ENCODE measurements at regions not wholly inside any gene's neighbourhood (a gene's known extent, or its start where the extent isn't known, plus 50 kb on each side); places are given as distances from the start of the nearest gene placed in this dataset.

DNA sequence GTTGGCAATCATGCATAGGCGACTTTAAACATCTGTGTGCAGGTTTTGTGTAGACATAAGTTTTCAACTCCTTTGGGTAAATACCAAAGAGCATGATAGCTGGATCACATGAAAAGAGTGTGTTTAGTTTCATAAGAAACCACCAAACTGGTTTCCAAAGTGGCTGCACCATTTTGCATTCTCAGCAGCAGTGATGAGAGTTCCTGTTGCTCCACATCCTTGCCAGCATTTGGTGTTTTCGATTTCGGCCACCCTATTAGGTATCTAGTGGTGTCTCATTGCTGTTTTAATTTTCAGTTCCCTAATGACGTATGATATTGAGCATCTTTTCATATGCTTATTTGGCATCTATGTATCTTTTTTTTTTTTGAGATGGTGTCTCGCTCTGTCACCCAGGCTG, 62.8 kb upstream of the CCND1 start:
- no peaks in the 10 kb centered on the region for H3K79me2 ChIP-seq (ENCODE audit: control insufficient read depth, insufficient read depth, low read length)

DNA sequence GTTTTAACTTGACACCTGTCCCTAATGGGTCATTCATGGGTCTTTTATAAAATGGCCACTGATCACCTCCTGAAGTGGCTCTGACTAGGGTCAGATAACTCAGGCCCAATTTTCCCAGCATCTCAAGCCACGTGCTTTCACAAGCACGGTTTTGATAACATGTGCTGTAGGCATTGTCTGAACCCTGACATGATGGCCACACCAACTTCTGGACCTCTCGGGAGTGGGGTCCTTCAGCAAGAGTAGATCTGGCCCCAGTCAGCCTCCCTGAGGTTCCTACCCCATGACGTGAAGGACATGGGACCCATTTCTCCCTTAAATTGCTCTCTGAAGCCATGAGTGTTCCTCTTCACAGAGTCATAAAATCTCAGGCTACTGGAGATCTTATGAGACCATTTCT, 60.4 kb upstream of the CCND1 start:
- no peaks in the 10 kb centered on the region for H3K79me2 ChIP-seq (ENCODE audit: control insufficient read depth, insufficient read depth, low read length)

More for the DNA sequence above, 62.8 kb upstream of the CCND1 start:
- Histone ChIP-seq H3K27me3 (ENCODE audit: insufficient read depth, low read length, poor library complexity) (no peaks in the 10 kb centered on the region), H2AK5ac (ENCODE audit: low read length) (no peak overlapping the region), H3K4me1 (ENCODE audit: control insufficient read depth, low read depth, low read length) (no peaks in the 10 kb centered on the region), H2BK120ac (ENCODE audit: low read depth, low read length) (no peak overlapping the region), H3K4me3 (ENCODE audit: low read length) (no peak overlapping the region), H2BK15ac (replicated peaks; ENCODE audit: low read depth) (no peak overlapping the region), H3K9ac (ENCODE audit: low read length) (no peak overlapping the region), H4K8ac (ENCODE audit: low read depth, low read length) (no peak overlapping the region), H3K56ac (ENCODE audit: low read length) (no peak overlapping the region), H3K4ac (ENCODE audit: low read depth, low read length) (no peak overlapping the region), H3K23ac (ENCODE audit: low read length) (no peak overlapping the region), H4K5ac (ENCODE audit: low read length) (no peak overlapping the region), H2BK5ac (ENCODE audit: low read length) (no peak overlapping the region), H3K36me3 (ENCODE audit: control insufficient read depth, insufficient read depth, low read length) (no peaks in the 10 kb centered on the region), H3K27ac (ENCODE audit: low read depth, low read length) (no peak overlapping the region), H3K4me2 (ENCODE audit: low read length) (no peak overlapping the region), H3K79me1 (ENCODE audit: low read length) (no peaks in the 10 kb centered on the region), H3K18ac (ENCODE audit: low read length) (no peak overlapping the region)
- WGBS (ENCODE audit: extremely low coverage, insufficient coverage, low lambda C conversion rate): no CpG with 5 or more reads among the region's 5 CpGs
- DNase-seq: no peak

DNA sequence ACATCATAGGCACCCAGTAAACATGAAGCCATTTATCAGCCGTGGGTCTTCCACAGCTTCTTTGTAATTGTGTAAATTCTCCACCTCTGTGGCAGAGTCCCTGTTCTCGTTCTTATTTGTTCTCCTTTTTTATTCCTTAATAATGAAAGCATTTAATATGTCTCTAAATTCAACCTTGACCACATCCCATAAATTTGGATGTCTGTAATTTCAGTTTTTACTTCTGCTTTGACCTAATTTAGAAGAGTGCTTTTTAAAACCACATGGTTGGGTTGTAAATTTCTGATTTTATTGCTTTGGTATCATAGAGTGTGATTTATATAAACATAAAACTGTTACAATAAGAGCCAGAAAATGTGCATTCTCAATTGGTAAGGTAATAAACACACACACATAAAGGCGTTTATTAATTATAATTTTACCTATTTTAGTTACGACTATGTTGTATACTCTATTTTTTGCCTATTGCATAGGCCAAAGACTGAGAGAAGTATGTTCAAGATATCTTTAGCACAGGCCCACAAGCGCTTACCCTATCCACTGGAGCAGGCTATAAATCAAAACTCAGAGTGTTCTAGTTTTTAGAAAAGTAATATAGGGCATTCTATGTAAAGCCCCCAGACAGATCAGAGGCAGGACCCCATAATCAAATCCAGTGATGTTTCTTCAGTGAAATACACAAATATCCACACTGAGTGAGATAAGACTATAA, 58.0 kb upstream of the CCND1 start:
- Histone ChIP-seq H3K4me2 (ENCODE audit: low read length) (no peak overlapping the region), H3K27me3 (ENCODE audit: insufficient read depth, low read length, poor library complexity) (no peaks in the 10 kb centered on the region), H3K23ac (ENCODE audit: low read length) (no peak overlapping the region), H3K18ac (ENCODE audit: low read length) (no peak overlapping the region), H2BK15ac (replicated peaks; ENCODE audit: low read depth) (no peak overlapping the region), H2BK120ac (ENCODE audit: low read depth, low read length) (no peak overlapping the region), H4K5ac (ENCODE audit: low read length) (no peak overlapping the region), H2BK5ac (ENCODE audit: low read length) (no peak overlapping the region), H3K4ac (ENCODE audit: low read depth, low read length) (no peak overlapping the region), H3K9ac (ENCODE audit: low read length) (no peak overlapping the region), H4K8ac (ENCODE audit: low read depth, low read length) (no peak overlapping the region), H3K36me3 (ENCODE audit: control insufficient read depth, insufficient read depth, low read length) (no peaks in the 10 kb centered on the region), H3K79me2 (ENCODE audit: control insufficient read depth, insufficient read depth, low read length) (no peaks in the 10 kb centered on the region), H3K4me3 (ENCODE audit: low read length) (no peak overlapping the region), H3K79me1 (ENCODE audit: low read length) (no peaks in the 10 kb centered on the region), H3K27ac (ENCODE audit: low read depth, low read length) (no peak overlapping the region), H3K4me1 (ENCODE audit: control insufficient read depth, low read depth, low read length) (no peaks in the 10 kb centered on the region), H2AK5ac (ENCODE audit: low read length) (no peak overlapping the region), H3K56ac (ENCODE audit: low read length) (no peak overlapping the region)
- no peak for DNase-seq
- no CpG with 5 or more reads among the region's 5 CpGs for WGBS (ENCODE audit: extremely low coverage, insufficient coverage, low lambda C conversion rate)

More for the DNA sequence above, 60.4 kb upstream of the CCND1 start:
- DNase-seq: no peak
- Histone ChIP-seq H2BK120ac (ENCODE audit: low read depth, low read length) (no peak overlapping the region), H3K18ac (ENCODE audit: low read length) (no peak overlapping the region), H3K4me1 (ENCODE audit: control insufficient read depth, low read depth, low read length) (no peaks in the 10 kb centered on the region), H3K36me3 (ENCODE audit: control insufficient read depth, insufficient read depth, low read length) (no peaks in the 10 kb centered on the region), H4K5ac (ENCODE audit: low read length) (no peak overlapping the region), H3K56ac (ENCODE audit: low read length) (no peak overlapping the region), H3K27me3 (ENCODE audit: insufficient read depth, low read length, poor library complexity) (no peaks in the 10 kb centered on the region), H3K9ac (ENCODE audit: low read length) (no peak overlapping the region), H3K79me1 (ENCODE audit: low read length) (no peaks in the 10 kb centered on the region), H3K4ac (ENCODE audit: low read depth, low read length) (no peak overlapping the region), H2AK5ac (ENCODE audit: low read length) (no peak overlapping the region), H3K23ac (ENCODE audit: low read length) (no peak overlapping the region), H3K27ac (ENCODE audit: low read depth, low read length) (no peak overlapping the region), H2BK5ac (ENCODE audit: low read length) (no peak overlapping the region), H3K4me3 (ENCODE audit: low read length) (no peak overlapping the region), H4K8ac (ENCODE audit: low read depth, low read length) (no peak overlapping the region), H2BK15ac (replicated peaks; ENCODE audit: low read depth) (no peak overlapping the region), H3K4me2 (ENCODE audit: low read length) (no peak overlapping the region)
- WGBS (ENCODE audit: extremely low coverage, insufficient coverage, low lambda C conversion rate): no CpG with 5 or more reads among the region's 4 CpGs

DNA sequence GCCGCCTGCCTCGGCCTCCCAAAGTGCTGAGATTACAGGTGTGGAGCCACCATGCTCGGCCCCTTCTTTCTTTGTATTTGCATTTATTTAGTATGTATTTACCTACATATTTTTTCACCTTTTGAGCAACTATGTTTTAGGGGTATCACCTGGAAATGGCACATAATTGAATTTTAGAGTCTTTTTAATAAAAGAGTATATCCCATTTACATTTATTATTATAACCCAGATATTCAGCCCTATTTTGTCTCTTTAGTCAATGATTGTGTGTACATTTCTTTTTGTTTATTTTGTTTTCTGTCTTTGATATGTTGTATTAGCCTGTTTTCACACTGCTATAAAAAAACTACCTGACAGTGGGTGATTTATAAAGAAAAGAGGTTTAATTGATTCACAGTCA, 56.8 kb upstream of the CCND1 start:
- no peak for DNase-seq
- WGBS (ENCODE audit: extremely low coverage, insufficient coverage, low lambda C conversion rate): no CpG with 5 or more reads among the region's 3 CpGs
- Histone ChIP-seq H3K56ac (ENCODE audit: low read length) (no peak overlapping the region), H3K18ac (ENCODE audit: low read length) (no peak overlapping the region), H3K27ac (ENCODE audit: low read depth, low read length) (no peak overlapping the region), H2BK15ac (replicated peaks; ENCODE audit: low read depth) (no peak overlapping the region), H3K27me3 (ENCODE audit: insufficient read depth, low read length, poor library complexity) (no peaks in the 10 kb centered on the region), H3K79me1 (ENCODE audit: low read length) (no peaks in the 10 kb centered on the region), H3K79me2 (ENCODE audit: control insufficient read depth, insufficient read depth, low read length) (no peaks in the 10 kb centered on the region), H3K4me1 (ENCODE audit: control insufficient read depth, low read depth, low read length) (no peaks in the 10 kb centered on the region), H2BK120ac (ENCODE audit: low read depth, low read length) (no peak overlapping the region), H3K4me2 (ENCODE audit: low read length) (no peak overlapping the region), H3K9ac (ENCODE audit: low read length) (no peak overlapping the region), H3K4me3 (ENCODE audit: low read length) (no peak overlapping the region), H3K36me3 (ENCODE audit: control insufficient read depth, insufficient read depth, low read length) (no peaks in the 10 kb centered on the region), H3K23ac (ENCODE audit: low read length) (no peak overlapping the region), H4K8ac (ENCODE audit: low read depth, low read length) (no peak overlapping the region), H2AK5ac (ENCODE audit: low read length) (no peak overlapping the region), H3K4ac (ENCODE audit: low read depth, low read length) (no peak overlapping the region), H4K5ac (ENCODE audit: low read length) (no peak overlapping the region), H2BK5ac (ENCODE audit: low read length) (no peak overlapping the region)

DNA sequence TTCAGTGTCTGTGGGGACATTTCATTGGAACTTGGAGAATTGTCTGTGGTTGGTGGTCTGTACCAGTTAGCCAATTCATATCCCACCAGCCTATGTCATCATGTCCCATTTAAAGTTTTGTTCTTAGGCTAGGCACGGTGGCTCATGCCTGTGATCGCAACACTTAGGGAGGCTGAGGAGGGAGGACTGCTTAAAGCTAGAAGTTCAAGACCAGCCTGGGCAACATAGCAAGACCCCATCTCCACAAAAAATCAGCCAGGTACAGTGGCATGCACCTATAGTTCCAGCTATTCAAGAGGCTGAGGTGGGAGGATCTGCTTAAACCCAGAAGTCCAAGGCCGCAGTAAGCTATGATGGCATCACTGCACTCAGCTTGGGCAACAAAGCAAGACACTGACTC, 55.6 kb upstream of the CCND1 start:
- Histone ChIP-seq H3K79me2 (ENCODE audit: control insufficient read depth, insufficient read depth, low read length) (no peaks in the 10 kb centered on the region), H3K23ac (ENCODE audit: low read length) (no peak overlapping the region), H3K4me3 (ENCODE audit: low read length) (no peak overlapping the region), H3K4me1 (ENCODE audit: control insufficient read depth, low read depth, low read length) (no peaks in the 10 kb centered on the region), H3K9ac (ENCODE audit: low read length) (no peak overlapping the region), H4K8ac (ENCODE audit: low read depth, low read length) (no peak overlapping the region), H3K4me2 (ENCODE audit: low read length) (no peak overlapping the region), H3K56ac (ENCODE audit: low read length) (no peak overlapping the region), H4K5ac (ENCODE audit: low read length) (no peak overlapping the region), H3K79me1 (ENCODE audit: low read length) (no peaks in the 10 kb centered on the region), H3K4ac (ENCODE audit: low read depth, low read length) (no peak overlapping the region), H3K36me3 (ENCODE audit: control insufficient read depth, insufficient read depth, low read length) (no peaks in the 10 kb centered on the region), H2BK120ac (ENCODE audit: low read depth, low read length) (no peak overlapping the region), H2BK5ac (ENCODE audit: low read length) (no peak overlapping the region), H3K27ac (ENCODE audit: low read depth, low read length) (no peak overlapping the region), H2BK15ac (replicated peaks; ENCODE audit: low read depth) (no peak overlapping the region), H2AK5ac (ENCODE audit: low read length) (no peak overlapping the region), H3K27me3 (ENCODE audit: insufficient read depth, low read length, poor library complexity) (no peaks in the 10 kb centered on the region), H3K18ac (ENCODE audit: low read length) (no peak overlapping the region)
- no peak for DNase-seq
- no CpG with 5 or more reads among the region's 3 CpGs for WGBS (ENCODE audit: extremely low coverage, insufficient coverage, low lambda C conversion rate)

Data from mesendoderm (in vitro differentiated cells).